ENCODE measurements at regions not wholly inside any gene's neighbourhood (a gene's known extent, or its start where the extent isn't known, plus 50 kb on each side); places are given as distances from the start of the nearest gene placed in this dataset.

DNA sequence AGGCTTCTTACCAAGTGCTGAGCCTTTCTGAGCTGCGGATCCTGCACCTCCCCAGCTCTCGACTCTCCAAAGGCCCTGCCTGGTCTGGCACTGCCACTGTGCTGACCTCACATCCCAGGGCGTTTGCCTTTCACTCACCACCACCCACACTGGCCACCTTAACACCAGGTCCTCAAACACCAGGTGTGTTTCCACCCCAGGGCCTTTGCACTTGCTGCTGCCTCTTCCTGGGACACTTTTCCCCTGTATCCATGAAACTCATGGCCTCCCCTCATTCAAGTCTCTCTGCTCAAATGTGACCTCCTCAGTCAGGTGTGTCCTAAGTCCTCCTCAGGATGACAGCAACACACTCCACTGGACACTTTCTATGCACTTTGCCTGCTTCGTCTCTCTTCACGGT, 51.4 kb upstream of the ANO1 start:
- DNase-seq (ENCODE audit: low read depth in 2 of 2), result no peak

DNA sequence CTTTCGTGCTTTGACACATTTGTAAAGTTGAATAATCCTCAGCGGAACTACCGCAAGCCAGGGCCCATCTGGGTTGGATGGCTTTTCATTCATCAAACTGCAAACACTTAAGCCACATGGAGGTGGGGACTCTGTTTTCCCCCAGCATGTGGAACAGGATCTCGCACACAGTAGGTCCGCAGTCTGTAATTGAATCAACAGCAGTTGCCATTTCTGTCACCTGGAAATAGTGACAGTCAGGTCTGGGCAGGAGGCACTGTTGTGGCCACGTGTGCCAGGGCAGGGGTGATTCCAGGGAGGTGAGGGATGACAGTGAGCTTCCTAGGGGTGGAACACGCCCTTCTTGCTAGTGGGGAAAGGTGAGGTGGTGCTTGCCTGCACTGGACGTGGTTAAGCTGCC, 50.7 kb upstream of the ANO1 start:
- no peak for DNase-seq (ENCODE audit: low read depth in 2 of 2)

DNA sequence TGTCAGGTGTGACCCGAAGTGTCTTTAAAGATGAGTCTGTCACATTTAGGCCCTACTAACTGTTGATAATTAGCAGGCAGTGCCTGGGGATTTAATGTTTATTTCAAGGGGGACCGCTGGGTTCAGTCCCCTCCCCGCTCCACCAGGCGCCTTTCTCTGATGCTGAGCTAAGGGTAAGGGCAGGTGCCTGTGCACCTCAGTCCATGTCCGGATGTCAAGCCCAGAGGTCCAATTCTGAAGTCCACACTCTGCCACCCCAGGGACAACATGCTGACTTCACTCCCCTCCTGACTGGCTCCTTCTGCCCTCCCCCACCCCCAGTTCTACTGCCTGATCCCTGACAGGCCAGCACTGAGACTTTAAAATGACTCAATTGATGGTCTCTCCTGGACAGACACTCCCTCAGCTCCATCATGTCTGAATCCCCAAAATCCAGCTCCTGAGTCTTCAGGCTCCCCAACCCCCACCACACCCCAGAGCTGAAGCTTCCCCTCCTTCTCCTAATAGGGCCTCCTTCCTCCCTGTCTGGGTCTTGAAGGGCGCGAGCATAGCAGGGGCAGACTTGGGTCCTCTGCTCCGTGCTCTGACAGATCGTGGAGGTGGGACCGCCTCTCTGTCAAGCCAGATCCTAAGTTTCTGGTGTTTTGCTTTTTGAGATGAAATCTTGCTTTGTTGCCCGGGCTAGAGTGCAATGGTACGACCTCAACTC, 49.8 kb upstream of the ANO1 start:
- no peak for DNase-seq (ENCODE audit: low read depth in 2 of 2)
